ENCODE measurements at regions not wholly inside any gene's neighbourhood (a gene's known extent, or its start where the extent isn't known, plus 50 kb on each side); places are given as distances from the start of the nearest gene placed in this dataset.

DNA sequence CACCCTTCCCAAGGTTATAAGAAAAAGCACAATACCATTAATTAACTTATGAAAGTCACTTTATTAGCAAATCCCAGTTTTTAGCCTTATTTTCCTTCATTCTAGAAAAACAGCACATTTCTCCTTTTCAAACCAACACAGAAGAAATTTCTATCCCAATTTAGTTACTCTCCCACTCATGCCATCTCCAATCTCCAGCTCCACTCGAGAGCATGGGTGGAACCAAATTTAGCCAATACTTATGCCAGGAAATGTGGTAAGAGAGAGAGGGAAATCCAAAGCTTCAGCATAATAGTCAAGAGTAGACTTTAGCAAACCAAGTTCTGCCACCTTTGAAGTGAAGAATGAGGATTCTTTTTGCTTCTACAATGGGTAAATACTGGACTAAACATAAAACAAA, 288.8 kb downstream of the KIF2B start:
- no peak for TF ChIP-seq POLR2A (IDR thresholded peaks at IDR 0.05)
- TF ChIP-seq, protein P1, sequence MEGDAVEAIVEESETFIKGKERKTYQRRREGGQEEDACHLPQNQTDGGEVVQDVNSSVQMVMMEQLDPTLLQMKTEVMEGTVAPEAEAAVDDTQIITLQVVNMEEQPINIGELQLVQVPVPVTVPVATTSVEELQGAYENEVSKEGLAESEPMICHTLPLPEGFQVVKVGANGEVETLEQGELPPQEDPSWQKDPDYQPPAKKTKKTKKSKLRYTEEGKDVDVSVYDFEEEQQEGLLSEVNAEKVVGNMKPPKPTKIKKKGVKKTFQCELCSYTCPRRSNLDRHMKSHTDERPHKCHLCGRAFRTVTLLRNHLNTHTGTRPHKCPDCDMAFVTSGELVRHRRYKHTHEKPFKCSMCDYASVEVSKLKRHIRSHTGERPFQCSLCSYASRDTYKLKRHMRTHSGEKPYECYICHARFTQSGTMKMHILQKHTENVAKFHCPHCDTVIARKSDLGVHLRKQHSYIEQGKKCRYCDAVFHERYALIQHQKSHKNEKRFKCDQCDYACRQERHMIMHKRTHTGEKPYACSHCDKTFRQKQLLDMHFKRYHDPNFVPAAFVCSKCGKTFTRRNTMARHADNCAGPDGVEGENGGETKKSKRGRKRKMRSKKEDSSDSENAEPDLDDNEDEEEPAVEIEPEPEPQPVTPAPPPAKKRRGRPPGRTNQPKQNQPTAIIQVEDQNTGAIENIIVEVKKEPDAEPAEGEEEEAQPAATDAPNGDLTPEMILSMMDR (IDR thresholded peaks at IDR 0.05), result no peak

Data from right lobe of liver (tissue), 4 donors.